Inferior parietal cortex (tissue), 1 donor: ENCODE measurements at regions not wholly inside any gene's neighbourhood (a gene's known extent, or its start where the extent isn't known, plus 50 kb on each side); places are given as distances from the start of the nearest gene placed in this dataset.

Experiments used
- DNase-seq: peaks from one replicate; pipeline ENCODE4 v3.0.0-alpha.2; 2016; ENCODE audit errors: extremely low spot score

DNA sequence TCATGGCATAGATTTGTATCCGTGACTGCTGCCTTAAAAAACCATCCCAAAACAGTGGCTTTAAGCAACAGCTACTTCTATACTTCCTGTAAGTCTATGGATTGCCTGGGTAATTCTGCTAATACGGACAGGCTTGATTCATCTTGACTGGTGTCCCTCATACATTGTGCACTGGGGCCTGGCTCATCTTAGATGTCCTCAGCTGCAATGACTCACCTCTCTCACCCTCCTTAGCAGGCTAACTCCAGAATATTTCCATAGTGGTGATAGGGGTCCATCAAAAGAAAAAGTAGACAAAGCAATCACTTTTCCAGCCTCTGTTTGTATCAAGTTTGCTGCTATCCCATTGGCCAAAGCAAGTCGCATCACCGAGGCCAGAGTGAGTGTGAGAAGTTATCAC is 409.1 kb upstream of the KAZN start:
- no peak for DNase-seq

DNA sequence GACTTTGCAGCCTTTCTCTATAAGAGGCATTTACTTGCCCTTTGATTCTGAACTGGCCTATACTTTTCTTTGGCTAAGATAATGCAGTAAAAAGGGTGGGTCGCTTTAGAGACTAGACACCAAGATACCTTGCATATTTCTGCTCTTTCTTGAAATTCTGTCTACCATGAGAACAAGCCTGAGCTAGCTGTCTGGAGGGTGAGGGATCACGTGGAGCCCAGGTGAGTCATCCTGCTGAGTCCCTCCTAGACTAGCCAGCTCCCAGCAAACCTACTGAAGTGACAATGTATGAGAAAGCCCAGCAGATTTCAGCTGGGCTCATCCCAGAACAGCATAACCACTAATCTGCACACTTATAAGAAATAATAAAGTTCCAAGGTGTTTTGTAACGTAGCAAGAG is 408.0 kb upstream of the KAZN start:
- no peak for DNase-seq

DNA sequence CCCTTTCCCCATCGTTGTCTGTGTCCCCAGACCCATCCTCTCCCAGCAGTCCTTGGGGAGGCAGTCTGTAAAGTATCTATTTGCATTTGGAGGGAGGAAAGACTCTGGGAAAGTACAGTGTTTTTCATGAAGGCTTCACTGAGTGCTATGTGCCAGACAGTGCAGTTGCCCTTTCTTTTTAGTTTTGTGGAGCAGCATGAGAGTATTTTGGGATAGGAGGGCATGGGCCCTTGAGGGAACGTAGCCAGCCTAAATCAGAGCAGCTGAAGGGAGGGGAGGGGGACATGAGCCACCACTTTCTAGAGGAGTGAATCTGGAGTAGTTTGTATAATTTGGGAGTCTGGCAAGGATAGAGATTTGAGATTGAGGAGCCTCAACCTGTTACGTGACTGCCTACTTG is 404.0 kb upstream of the KAZN start:
- DNase-seq: no peak

DNA sequence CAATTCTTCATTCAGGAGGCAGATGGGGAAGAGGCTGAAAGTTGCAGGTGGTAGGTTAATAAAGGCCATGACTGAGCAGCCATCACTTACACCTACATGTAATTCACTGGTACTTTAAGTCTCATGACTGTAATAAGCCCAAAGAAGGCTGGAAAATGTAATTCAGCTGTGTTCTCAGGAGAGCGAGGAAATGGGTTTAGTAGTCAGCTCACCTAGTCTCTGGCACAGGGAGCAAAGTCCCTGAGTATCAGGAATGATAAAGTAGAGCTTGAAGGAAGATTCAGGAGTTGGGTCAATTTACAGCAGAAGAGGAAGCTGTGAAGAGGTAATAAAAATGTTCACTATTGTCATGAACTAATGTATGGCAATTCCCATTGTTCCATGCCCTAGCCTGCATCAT is 393.4 kb upstream of the KAZN start:
- no peak for DNase-seq

DNA sequence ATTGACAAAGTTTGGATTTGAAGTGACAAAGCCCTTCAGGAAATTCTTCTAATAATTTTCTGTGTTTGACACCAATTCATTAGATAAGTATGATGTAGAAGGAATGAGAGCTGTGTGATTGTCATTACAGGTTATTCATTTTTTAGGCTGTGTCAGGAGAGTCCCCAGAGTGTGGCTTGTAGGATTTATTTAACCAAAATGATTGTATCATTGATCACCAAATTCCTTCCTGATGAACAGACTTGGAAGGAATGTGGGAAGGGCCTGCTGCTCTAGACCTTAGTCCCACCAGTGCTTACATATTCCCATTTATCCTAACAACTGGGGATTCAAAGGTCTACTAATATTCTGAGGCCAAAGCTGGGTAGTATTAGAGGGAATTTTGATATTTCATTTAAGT is 383.3 kb upstream of the KAZN start:
- DNase-seq: no peak

DNA sequence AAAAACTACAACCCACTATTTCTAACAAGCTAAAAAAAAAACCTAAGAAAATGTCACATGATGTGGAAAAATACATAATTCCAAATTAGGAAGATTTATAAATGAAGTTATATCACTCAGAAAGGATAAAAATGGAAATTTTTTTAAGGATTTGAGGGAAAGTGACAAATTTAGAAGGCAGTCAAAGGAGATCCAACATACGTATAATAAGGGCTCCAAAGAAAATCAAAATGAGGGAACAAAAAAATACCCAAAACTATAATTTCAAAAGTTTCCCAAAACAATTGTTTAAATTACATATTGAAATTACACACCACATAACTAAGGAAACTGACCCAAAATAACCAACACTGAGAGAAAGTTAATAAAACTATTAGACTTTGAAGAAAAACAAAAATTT is 381.1 kb upstream of the KAZN start:
- DNase-seq: no peak

DNA sequence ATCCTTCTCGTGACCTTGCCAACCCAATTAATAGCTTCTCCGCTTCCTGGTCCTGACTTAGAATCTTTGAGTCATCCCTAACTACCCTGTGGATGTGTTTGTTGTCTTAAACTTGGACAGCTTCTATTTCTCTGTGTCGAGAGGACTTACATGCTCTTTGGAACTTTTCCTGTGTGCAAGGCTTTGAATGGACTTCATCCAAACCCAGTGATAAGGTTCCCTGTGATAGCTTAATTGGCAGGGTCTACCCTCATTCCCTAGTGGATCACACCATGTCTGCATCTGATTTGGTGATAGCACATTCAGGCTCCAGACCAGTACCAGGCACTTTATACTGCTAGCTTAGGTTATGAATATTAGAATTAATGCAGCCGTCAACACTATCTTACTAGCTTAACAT is 378.2 kb upstream of the KAZN start:
- no peak for DNase-seq

DNA sequence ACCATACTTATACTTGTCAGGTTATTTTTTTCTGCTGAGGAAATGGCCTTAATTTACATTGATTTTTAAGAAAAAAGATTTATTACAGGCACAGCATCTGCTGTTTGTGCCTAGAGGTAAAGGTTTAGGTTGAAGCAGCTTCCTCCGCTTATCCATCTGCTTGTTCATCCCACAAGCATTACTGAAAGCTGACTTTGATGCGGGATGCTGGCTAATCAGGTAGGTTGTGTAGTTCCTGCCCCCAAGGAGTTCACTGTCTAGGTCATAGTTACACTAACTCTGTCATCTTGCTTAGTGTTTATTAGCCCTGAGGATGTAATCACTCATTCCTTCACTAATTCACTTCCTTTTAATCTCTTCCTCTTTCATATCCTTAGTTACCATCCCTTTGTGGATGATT is 377.7 kb upstream of the KAZN start:
- DNase-seq: no peak

DNA sequence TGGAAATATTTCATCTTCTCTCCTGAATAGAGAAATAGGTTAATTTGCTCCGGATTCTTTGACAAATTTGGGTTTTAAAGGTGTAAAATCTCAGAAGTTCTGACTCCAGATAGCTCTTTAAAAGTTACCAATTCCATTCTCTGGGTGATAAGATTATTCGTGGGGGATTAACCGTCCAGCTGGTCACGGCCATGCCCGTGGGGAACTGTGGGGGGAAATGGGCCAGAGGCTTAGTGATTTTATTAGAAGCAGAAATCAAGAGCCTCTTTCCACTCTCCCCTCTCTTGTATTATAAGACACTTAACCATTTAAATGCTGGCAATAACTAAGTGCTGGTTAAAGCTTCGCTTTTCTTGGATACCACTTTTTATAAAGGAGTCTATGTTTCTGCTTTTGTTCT is 376.4 kb upstream of the KAZN start:
- DNase-seq: no peak

DNA sequence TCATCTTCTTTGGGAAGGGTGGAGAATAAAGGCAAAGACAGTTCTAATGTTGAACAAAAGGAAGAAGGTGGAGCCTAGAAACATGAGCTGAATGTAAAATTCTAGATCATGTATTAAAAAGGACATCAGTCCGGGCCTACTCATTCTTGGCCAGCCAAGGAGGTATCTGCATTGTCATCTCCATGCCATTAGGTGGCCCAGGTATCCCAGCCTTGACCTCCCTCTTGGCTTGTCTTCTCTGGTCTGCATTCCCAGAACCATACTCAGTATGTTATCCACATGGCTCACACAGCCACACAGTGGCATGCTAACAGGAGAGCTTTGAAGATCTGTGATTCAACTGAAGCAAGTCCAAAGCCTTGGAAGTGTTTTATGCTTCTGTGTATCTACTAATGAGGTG is 369.8 kb upstream of the KAZN start:
- DNase-seq: no peak

DNA sequence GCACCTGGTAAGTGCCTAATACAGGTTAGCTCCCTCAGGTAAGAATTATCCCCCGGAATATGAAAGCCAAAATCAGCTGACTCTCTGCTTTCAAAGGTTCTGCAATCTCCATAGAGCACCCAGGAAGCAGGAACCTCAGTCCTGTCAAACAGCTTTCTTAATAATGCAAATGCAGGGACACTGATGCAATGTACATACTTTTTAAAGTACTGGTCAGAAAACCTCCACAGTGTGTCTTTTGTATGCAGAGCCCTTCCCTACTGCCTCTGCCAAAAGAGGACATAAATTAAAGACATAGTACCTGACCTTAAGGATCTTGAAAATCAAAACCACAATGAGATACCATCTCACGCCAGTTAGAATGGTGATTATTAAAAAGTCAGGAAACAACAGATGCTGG is 365.0 kb upstream of the KAZN start:
- no peak for DNase-seq

DNA sequence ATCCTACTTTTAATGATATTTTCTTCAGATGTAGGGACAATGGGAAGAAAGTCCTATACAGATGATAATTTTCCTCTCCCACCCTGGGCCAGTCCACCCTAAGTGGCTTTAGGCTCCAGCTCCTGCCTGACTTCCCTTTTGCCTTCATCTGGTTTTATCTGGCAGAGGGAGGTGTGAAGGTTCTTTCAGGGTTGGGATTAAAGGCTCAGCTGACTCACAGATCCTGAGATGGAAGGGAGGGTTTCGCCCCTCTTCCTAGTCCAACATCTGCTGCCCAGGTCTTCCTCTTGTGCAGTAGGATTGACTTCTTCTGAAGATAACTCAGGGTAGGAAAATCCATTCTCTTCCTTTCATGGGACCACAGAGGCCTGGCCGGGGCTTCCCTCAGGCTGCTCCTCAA is 362.4 kb upstream of the KAZN start:
- no peak for DNase-seq

DNA sequence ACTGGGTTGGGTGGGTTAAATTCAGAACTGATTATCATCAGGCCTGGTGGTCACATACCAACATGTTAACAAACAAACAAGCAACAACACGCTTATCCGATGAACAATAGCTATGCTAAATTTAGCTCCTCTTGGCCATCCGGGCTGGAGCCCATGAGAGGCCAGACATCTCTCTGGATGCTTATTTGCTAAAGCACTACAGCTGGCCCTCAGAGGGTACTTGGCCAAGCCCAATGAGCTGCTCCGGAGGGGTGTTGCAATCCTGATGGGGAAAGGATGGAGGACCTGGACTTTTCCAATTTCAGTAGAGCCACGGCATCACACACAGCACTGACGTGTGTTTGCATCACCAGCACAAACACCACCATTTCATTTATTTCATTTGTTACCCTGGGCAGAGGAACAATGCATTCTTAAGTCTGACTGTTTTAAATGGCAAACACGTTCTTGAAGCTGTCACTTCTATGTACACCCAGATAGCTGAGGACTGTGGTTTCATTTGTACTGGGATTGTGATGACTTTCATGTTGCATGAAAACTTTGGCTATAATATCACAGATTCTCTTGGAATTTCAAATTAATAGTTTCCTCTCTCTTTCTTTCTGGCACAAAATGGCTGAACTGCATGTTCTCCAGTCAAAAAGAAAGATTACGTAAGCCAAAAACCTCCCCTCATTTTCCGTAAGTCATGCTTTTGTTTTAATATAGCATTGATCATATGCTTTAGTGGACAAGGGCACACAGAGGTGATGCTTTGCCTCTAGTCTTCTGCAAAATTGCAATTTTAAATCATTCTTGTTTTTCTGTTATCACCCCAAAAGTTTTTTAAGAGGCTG is 359.8 kb upstream of the KAZN start:
- no peak for DNase-seq

DNA sequence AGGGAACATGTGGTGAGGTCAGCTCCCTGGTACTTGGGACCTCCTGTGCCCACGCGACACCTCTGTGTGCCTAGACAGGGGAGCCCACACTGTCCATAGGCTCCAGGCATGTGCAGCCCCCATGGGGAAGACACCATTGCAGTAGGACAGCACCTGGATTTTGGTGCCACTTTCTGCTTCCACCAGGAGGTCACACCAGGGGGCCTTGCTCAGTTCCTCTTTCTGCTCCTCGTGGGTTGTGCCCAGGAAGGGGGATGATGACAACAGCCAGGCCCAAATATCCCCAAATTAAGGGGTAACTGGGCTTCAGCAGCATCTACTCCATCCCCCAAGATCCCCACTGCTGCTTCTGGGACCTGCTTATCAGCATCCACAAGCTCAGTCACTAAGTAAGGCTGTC is 358.2 kb upstream of the KAZN start:
- no peak for DNase-seq

DNA sequence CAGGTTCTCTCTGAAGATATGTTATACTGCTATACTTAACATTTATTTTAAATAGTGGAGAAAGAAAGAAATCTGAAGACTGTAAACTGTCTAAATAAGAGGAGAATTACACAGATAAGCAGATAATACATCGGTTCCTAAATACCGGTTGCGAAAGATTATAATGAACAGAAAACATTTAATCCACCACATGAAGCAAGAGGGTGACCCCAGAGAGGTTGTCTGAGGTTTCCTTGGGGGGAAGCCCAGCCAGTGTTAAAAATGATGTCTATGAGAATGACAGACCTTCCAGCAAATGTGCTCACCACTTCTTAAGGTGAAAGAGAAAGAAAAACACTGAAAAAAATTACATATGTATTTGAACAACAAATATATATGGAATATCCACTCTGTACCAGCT is 356.4 kb upstream of the KAZN start:
- DNase-seq: no peak

DNA sequence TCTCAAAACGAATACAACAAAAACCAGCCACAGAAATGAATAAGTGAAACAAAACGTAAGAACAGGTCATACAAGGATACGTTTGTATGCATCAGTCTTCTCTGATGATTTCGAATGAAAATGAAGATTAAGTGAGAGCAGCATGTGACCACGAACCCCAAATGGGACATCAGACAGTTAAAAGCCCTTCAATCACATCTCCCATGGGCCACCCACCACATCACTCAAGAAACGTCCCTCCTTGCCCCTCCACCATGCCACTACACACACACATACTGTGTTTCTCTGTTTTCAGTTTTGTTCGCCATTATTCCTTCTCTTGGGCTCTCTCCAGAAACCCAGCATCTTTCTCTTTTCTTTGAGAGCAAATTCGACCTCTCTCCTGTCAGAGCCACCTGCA is 355.6 kb upstream of the KAZN start:
- no peak for DNase-seq

DNA sequence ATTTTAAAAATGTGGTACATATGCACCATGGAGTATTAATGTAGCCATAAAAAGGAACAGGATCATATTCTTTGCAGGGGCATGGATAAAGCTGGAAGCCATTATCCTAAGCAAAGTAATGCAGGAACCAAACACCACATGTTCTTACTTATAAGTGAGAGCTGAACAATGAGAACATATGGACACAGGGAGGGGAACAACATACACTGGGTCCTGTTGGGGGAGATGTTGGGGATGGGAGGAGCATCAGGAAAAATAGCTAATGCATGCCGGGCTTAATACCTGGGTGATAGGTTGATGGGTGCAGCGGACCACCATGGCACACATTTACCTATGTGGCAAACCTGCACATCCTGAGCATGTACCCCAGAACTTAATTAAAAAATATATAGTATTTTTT is 352.5 kb upstream of the KAZN start:
- no peak for DNase-seq

DNA sequence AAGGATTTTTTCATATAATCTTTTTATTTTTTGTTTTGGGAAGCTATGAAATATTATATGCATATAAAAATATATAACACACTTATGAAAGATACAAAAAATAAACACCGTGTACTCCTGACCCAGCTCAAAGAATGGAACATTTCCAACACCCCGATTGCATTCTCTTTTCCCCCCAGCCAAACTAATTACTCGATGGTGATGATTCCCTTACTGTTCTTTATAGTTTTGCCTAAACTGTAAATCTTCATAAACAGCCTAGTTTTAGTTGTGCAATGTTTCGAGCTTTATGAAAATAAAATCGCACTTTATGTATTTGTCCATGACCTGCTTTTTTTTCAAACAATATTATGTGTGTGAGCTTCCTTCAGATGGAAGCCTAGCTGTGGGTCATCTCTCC is 352.0 kb upstream of the KAZN start:
- DNase-seq: no peak

DNA sequence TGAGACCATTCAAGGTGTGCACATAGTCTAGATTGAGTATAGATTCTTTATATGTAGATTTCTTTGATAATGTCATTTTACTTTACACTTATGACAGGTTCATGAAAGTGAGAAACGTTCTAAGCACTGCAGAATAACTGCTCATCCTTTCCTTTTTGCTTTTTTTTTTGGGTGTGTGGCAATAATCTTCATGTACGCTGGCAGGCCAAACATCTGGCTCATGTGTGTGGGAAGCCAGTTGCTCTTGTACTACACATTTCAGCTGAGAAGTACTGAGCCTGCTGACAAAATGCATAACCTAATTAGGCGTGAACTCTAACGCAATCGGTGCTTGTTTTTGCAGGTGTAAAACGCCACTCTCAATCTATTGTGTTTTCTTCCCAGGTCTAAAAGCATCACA is 350.8 kb upstream of the KAZN start:
- DNase-seq: no peak

DNA sequence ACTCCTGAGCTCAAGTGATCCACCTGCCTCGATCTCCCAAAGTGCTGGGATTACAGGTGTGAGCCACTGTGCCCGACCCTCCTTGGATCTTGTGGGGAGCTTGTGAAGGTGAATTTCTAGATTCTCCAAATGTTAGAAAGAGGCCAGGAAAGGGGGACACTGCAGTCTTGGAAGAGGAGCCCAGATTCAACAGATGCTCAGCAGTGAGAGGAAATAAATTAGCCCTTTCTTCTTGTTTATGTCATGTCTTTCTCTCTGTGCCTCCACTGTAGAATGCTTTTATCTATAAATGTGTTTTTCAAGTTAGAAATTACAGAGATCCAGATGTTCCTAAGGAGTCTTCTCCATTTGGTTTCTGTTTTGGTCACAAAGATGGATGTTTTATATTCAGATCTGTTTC is 346.6 kb upstream of the KAZN start:
- no peak for DNase-seq

DNA sequence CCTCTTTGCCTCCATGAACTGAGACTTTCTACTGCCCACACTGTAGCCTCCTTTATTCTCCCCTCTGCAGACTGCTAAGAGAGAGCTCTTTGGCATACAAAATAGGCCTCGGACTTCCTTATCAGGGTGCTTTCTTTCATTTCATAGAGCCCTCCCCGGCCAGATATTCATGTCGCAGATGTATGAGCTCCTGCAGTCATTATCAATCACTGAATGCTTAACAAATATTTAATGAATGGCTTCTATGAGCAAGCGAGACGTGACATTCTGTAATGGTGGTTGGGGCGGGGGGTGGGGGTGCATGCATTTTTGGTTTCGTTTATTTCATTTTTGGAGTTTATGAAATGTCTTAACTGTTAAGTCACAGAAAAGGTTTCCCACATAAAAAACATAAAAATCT is 344.8 kb upstream of the KAZN start:
- no peak for DNase-seq

DNA sequence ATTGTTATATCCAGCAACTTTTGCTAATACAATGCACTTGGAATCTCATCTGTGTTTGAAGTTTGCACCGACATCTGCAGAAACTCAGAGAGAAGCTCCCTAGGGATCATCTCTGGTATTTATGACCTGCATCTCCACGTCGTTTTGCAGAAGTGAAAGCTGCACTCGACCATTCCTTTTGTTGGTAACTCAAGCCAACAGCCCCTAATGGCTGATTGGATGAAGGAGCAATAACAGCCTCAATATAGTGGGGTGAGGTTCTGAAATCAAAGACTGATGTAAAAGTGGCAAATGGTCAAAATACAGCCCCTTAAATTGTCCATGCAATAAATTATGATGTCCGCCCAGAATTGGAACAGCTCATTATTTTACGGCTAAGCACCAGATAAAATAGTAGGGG is 344.2 kb upstream of the KAZN start:
- DNase-seq: no peak

DNA sequence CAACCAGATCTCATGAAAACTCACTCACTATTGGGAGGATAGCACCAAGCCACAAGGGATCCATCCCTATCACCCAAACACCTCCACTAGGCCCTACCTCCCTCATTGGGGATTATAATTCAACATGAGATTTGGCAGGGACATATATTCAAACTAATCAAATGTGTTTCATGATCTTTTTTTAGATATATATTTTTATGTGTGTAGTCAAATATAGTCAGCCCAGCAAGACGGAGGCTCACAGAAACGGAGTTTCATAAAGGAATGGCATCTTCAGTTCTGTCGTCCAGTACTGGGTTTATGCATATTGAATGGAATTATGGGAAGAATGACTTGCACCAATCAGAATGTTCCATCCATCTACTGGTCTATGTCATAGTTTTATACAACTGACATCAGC is 343.3 kb upstream of the KAZN start:
- no peak for DNase-seq

DNA sequence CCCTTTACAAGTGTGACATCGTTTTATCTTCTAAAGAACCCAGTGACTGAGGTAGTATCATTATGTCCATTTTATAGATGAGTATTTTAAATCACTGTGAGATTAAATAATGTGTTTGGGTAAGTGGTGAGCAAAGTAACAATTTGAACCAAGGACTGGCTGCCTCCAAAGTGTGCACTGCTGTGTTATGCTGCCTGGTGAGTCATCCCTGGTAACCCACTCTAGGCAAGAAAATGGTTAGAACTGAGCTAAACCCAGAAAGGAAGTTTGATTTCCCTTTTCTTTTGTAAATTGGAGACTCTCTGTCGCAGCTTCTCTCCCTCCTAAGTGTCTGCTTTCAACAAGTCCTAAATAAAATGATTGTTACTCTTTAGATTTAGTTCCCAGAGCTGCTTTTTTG is 342.8 kb upstream of the KAZN start:
- DNase-seq: no peak
